NT2/D1 (cell line): ENCODE measurements at regions not wholly inside any gene's neighbourhood (a gene's known extent, or its start where the extent isn't known, plus 50 kb on each side); places are given as distances from the start of the nearest gene placed in this dataset.

Experiments used
- YY1 ChIP-seq: IDR thresholded peaks from 2 replicates; pipeline ENCODE4 v1.6.1; 2011; ENCODE audit not compliant: insufficient read length, insufficient read depth
- ZNF274 ChIP-seq: IDR thresholded peaks from 2 replicates; pipeline ENCODE4 v1.6.1; 2011; ENCODE audit warnings: mild to moderate bottlenecking, low read depth, low read length

DNA sequence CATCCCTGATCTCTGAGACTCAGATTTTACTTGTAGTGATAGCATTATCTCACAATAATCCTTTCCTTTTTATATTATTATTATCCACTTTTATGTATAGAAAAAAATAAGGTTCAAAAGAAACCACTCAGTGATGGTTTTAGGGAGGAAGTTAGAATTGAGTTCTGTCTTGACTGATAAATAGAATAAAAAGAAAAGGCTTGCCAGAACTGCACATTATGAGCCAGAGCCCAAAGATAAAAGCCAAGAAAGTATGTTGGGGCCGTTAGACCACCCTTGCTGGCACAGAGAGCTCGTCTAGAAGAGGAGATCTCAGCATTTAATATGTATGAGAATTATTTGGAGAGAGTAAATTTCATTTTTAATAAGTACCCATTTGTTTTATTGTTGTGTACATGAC is 103.2 kb downstream of the TSPAN8 start:
- TF ChIP-seq ZNF274 (no peak), YY1 (no peak)
